ENCODE measurements at regions not wholly inside any gene's neighbourhood (a gene's known extent, or its start where the extent isn't known, plus 50 kb on each side); places are given as distances from the start of the nearest gene placed in this dataset.

- CTCF ChIA-PET (ENCODE audit: low intra/inter-chr PET ratio, low total read pairs), result no interaction called here
- Histone ChIP-seq H3K4me1 (ENCODE audit: insufficient read depth, low read length) (no peaks in the 10 kb centered on the region), H4K20me1 (ENCODE audit: insufficient read depth, low read length) (no peaks in the 10 kb centered on the region), H3K27me3 (ENCODE audit: control insufficient read depth in 1 of 2, insufficient read depth in 2 of 2, low read length in 2 of 2) (no peaks in the 10 kb centered on the region), H3K4me2 (ENCODE audit: low read depth, low read length) (no peak overlapping the region), H3K9me3 (ENCODE audit: low read length) (peaks cover 8% of the 10 kb centered on the region), H3K27ac (ENCODE audit: extremely low read length, insufficient read depth, low read length) (no peak overlapping the region), H2AFZ (ENCODE audit: low read length) (no peak overlapping the region), H3K36me3 (replicated peaks in 1 of 2; ENCODE audit: control insufficient read depth in 1 of 2, insufficient read depth in 2 of 2, low read length in 2 of 2) (no peaks in the 10 kb centered on the region), H3K79me2 (ENCODE audit: insufficient read depth, low read length) (no peaks in the 10 kb centered on the region), H3K9ac (ENCODE audit: insufficient read depth, low read depth, low read length) (no peak overlapping the region), H3K4me3 (replicated peaks in 1 of 3; ENCODE audit: insufficient read depth in 1 of 3, low read depth in 2 of 3, low read length in 3 of 3) (no peak overlapping the region)
- 90% methylated on average over 4 of the region's 4 CpGs for WGBS (ENCODE audit: low lambda C conversion rate)
- BruUV-seq (replicated peaks), result no TSS peak
- intact Hi-C loops (cut with micrococcal nuclease; ENCODE audit: unreplicated experiment), result no loop called here
- in situ Hi-C loops (cut with HindIII; ENCODE audit: extremely low pct_ligation_motif_present, low pct_unique_long_range_greater_than_20kb), result no loop called here
- POLR2A ChIA-PET, result no interaction called here
- TF ChIP-seq ZNF24 (IDR thresholded peaks at IDR 0.05) (no peak), ZNF292 (CRISPR knock-in tag; IDR thresholded peaks at IDR 0.05; ENCODE audit: borderline replicate concordance, low read depth) (no peak), SALL1 (CRISPR knock-in tag; IDR thresholded peaks at IDR 0.05) (no peak), PLRG1 (conservative IDR thresholded peaks at IDR 0.05) (no peak), CHCHD3 (CRISPR knock-in tag; IDR thresholded peaks at IDR 0.05) (no peak), ZBTB37 (CRISPR knock-in tag; IDR thresholded peaks at IDR 0.05) (no peak), HMGXB4 (CRISPR knock-in tag; IDR thresholded peaks at IDR 0.05; ENCODE audit: borderline replicate concordance in 1 of 2, low read depth in 1 of 2) (no peak), IRX3 (CRISPR knock-in tag; IDR thresholded peaks at IDR 0.05; ENCODE audit: borderline replicate concordance, low read depth) (no peak), ZNF275 (CRISPR knock-in tag; IDR thresholded peaks at IDR 0.05; ENCODE audit: borderline replicate concordance) (no peak)
- ATAC-seq, result no peak
- DNase-seq (ENCODE audit: low spot score), result no peak
- FAIRE-seq, result no peak
These were observed 127.0 kb downstream of the AASDH start for GRCh38 chr4:56260320-56260719.

Data from HepG2 (cell line).